Neural progenitor cell (in vitro differentiated cells): ENCODE measurements at regions not wholly inside any gene's neighbourhood (a gene's known extent, or its start where the extent isn't known, plus 50 kb on each side); places are given as distances from the start of the nearest gene placed in this dataset.

ENCODE experiments used
- EZH2 ChIP-seq: fragments of 200-600 bp; sonication (generic); IDR thresholded peaks from 2 replicates; pipeline ENCODE4 v1.6.1; 2017; ENCODE audit warnings: antibody characterized with exemption, mild to moderate bottlenecking, moderate library complexity
- EZH2phosphoT487 ChIP-seq: fragments of 200-600 bp; sonication (generic); IDR thresholded peaks from 2 replicates; pipeline ENCODE4 v1.6.1; 2017; ENCODE audit warnings: antibody characterized with exemption
- TF ChIP-seq, protein P1 (sequence below): fragments of 200-600 bp; sonication (generic); IDR thresholded peaks from 2 replicates; pipeline ENCODE4 v1.5.1; 2017; ENCODE audit warnings: antibody characterized with exemption, mild to moderate bottlenecking

- TF ChIP-seq, protein P1, sequence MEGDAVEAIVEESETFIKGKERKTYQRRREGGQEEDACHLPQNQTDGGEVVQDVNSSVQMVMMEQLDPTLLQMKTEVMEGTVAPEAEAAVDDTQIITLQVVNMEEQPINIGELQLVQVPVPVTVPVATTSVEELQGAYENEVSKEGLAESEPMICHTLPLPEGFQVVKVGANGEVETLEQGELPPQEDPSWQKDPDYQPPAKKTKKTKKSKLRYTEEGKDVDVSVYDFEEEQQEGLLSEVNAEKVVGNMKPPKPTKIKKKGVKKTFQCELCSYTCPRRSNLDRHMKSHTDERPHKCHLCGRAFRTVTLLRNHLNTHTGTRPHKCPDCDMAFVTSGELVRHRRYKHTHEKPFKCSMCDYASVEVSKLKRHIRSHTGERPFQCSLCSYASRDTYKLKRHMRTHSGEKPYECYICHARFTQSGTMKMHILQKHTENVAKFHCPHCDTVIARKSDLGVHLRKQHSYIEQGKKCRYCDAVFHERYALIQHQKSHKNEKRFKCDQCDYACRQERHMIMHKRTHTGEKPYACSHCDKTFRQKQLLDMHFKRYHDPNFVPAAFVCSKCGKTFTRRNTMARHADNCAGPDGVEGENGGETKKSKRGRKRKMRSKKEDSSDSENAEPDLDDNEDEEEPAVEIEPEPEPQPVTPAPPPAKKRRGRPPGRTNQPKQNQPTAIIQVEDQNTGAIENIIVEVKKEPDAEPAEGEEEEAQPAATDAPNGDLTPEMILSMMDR: no peak
- TF ChIP-seq EZH2phosphoT487 (no peak), EZH2 (no peak)
These were observed 86.0 kb downstream of the TTC32 start for GRCh38 chr2:19815746-19816145.
